CD14-positive monocyte (primary cell): ENCODE measurements at regions not wholly inside any gene's neighbourhood (a gene's known extent, or its start where the extent isn't known, plus 50 kb on each side); places are given as distances from the start of the nearest gene placed in this dataset.

Experiments
- DNase-seq, 3 donors: peaks; one replicate each; pipeline ENCODE4 v3.0.0-alpha.2; 2011 to 2022
- H2AFZ ChIP-seq: 2 replicates; pipeline ENCODE4 v1.6.0; 2012; ENCODE audit warnings: mild to moderate bottlenecking, low read depth, low read length, inconsistent platforms; ENCODE audit not compliant: insufficient read depth, poor library complexity, severe bottlenecking
- H3K27ac ChIP-seq, 2 donors: 1 replicate in 1 of 2; 2 replicates in 1 of 2; pipeline ENCODE4 v1.5.1; 2012 to 2013; ENCODE audit warnings: low read length in 2 of 2, control low read depth in 1 of 2, inconsistent platforms in 1 of 2, low read depth in 1 of 2, mild to moderate bottlenecking in 1 of 2
- H3K27me3 ChIP-seq, 2 donors: one replicate each; pipeline versions ENCODE4 v1.6.0 to v1.6.1; 2011 to 2013; ENCODE audit warnings: low read length in 2 of 2; ENCODE audit not compliant: control insufficient read depth in 2 of 2, insufficient read depth in 2 of 2
- H3K36me3 ChIP-seq, 2 donors: replicated peaks in 1 of 2; 1 replicate in 1 of 2; 2 replicates in 1 of 2; pipeline versions ENCODE4 v1.5.1 to v1.6.1; 2012 to 2013; ENCODE audit warnings: low read length in 2 of 2, control low read depth in 1 of 2, inconsistent platforms in 1 of 2, mild to moderate bottlenecking in 1 of 2; ENCODE audit not compliant: insufficient read depth in 2 of 2, control insufficient read depth in 1 of 2
- H3K4me1 ChIP-seq, 2 donors: 1 replicate in 1 of 2; 2 replicates in 1 of 2; pipeline versions ENCODE4 v1.5.1 to v1.6.1; 2012 to 2013; ENCODE audit warnings: low read length in 2 of 2, control low read depth in 1 of 2, inconsistent platforms in 1 of 2, mild to moderate bottlenecking in 1 of 2, moderate library complexity in 1 of 2; ENCODE audit not compliant: insufficient read depth in 2 of 2, control insufficient read depth in 1 of 2
- H3K4me2 ChIP-seq: replicated peaks from 2 replicates; pipeline ENCODE3; 2012; ENCODE audit warnings: low read length, moderate library complexity, mild to moderate bottlenecking; ENCODE audit not compliant: poor library complexity, severe bottlenecking; ENCODE audit errors: extremely low read depth
- H3K4me3 ChIP-seq, 3 experiments: fragments of 200-600 bp in 1 of 3; sonication (generic) in 1 of 3; replicated peaks in 1 of 3; 1 replicate in 2 of 3; 2 replicates in 1 of 3; pipeline ENCODE4 v1.5.1; 2011 to 2013; ENCODE audit warnings: low read length in 3 of 3, mild to moderate bottlenecking in 3 of 3, control low read depth in 2 of 3, low read depth in 2 of 3, inconsistent platforms in 1 of 3, moderate library complexity in 1 of 3
- H3K79me2 ChIP-seq: 2 replicates; pipeline ENCODE4 v1.6.0; 2012; ENCODE audit warnings: mild to moderate bottlenecking, control low read depth, inconsistent platforms, low read length, moderate library complexity; ENCODE audit not compliant: insufficient read depth
- H3K9ac ChIP-seq: 2 replicates; pipeline ENCODE4 v1.6.0; 2017; ENCODE audit warnings: low read length, mild to moderate bottlenecking; ENCODE audit not compliant: insufficient read depth, poor library complexity, severe bottlenecking
- H3K9me3 ChIP-seq, 2 donors: replicated peaks in 1 of 2; 1 replicate in 1 of 2; 2 replicates in 1 of 2; pipeline versions ENCODE4 v1.5.1 to v1.6.1; 2012 to 2013; ENCODE audit warnings: low read length in 2 of 2, control low read depth in 1 of 2; ENCODE audit not compliant: control insufficient read depth in 1 of 2, insufficient read depth in 1 of 2
- H4K20me1 ChIP-seq: 2 replicates; pipeline ENCODE4 v1.6.0; 2012; ENCODE audit warnings: mild to moderate bottlenecking, low read length, control low read depth, moderate library complexity; ENCODE audit not compliant: insufficient read depth
- H3K27ac Mint-ChIP-seq, 7 donors: one replicate each; pipeline ENCODE4 v1.8.0; 2020; ENCODE audit warnings: mild to moderate bottlenecking in 7 of 7, mixed read lengths in 7 of 7, moderate library complexity in 6 of 7, inconsistent platforms in 2 of 7
- H3K27me3 Mint-ChIP-seq, 3 donors: one replicate each; pipeline ENCODE4 v1.8.0; 2021 to 2022; ENCODE audit warnings: low read depth in 3 of 3, mild to moderate bottlenecking in 3 of 3, mixed read lengths in 3 of 3, moderate library complexity in 3 of 3, inconsistent platforms in 1 of 3
- H3K36me3 Mint-ChIP-seq, 2 donors: one replicate each; pipeline ENCODE4 v1.8.0; 2020; ENCODE audit warnings: mixed read lengths in 2 of 2, inconsistent platforms in 1 of 2, mild to moderate bottlenecking in 1 of 2
- H3K4me1 Mint-ChIP-seq: one replicate; pipeline ENCODE4 v1.8.0; 2020; ENCODE audit warnings: mild to moderate bottlenecking, mixed read lengths
- H3K4me3 Mint-ChIP-seq, 2 donors: one replicate each; pipeline ENCODE4 v1.8.0; 2020; ENCODE audit warnings: mild to moderate bottlenecking in 2 of 2, mixed read lengths in 2 of 2, moderate library complexity in 1 of 2
- H3K9me3 Mint-ChIP-seq, 7 donors: one replicate each; pipeline ENCODE4 v1.8.0; 2020 to 2022; ENCODE audit warnings: mixed read lengths in 7 of 7, mild to moderate bottlenecking in 6 of 7, moderate library complexity in 6 of 7, inconsistent platforms in 2 of 7
- WGBS: methylation state at CpG from one replicate; pipeline ENCODE4 v1.1.5; 2013; ENCODE audit warnings: missing lambda C conversion rate; ENCODE audit not compliant: insufficient coverage; 5-methylcytosine and 5-hydroxymethylcytosine counted together
- intact Hi-C, 2 donors: fragments of 100-400 bp; cut with micrococcal nuclease; formaldehyde crosslinking; loops; one replicate each; pipeline versions ENCODE4 v1.15.0 to v1.15.1; 2023
- TF ChIP-seq, protein P1 (sequence below): fragments of 200-600 bp; IDR thresholded peaks from one replicate; pipeline ENCODE4 v1.8.0; 2022; ENCODE audit warnings: antibody characterized with exemption, mild to moderate bottlenecking

DNA sequence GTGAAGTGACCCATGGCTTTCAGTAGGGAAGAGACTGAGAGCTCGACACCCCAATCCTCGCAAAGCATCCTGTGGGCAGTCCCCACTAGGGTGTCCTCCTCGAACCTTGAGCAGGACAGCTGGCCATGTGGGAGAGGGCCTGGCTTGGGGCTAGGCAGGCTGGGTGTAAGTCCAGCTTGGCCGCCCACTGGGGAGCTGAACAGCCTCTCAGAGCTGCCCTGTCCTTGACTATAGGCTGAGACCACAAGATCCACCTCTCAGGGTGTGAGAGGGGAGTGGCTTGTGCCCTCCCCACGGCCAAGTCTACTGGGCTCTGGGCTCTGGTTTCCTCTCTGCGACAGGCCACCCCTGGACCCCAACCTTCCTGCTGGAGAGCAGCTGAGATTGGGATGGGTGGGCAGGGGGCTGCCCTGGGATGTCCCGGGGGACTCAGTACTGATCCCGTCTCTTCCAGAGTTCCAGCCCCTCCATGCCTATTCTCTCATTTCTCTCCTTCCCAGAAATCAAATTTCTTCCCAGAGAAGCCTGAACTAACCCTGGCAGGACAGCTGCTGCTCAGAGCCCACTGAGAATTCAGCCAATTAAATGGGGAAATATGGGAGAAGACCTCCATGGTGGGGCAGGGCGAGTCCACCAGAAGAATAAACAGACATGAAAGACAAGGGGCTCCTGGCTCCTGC lies 282.9 kb downstream of the PTPRU start:
- Histone ChIP-seq H2AFZ (no peak overlapping the region), H3K27me3 (no peaks in the 10 kb centered on the region), H3K4me2 (no peak overlapping the region), H3K27ac (peak overlapping the region in 1 of 2 donors; percentile 14), H4K20me1 (no peaks in the 10 kb centered on the region), H3K9me3 (no peaks in the 10 kb centered on the region), H3K4me1 (no peaks in the 10 kb centered on the region), H3K9ac (no peak overlapping the region), H3K79me2 (no peaks in the 10 kb centered on the region), H3K4me3 (no peak overlapping the region), H3K36me3 (no peaks in the 10 kb centered on the region)
- Mint-ChIP-seq H3K4me3 (no peak overlapping the region), H3K4me1 (no peaks in the 10 kb centered on the region), H3K27me3 (peaks cover 3 to 6% (median 5%) of the 10 kb centered on the region in 3 donors), H3K27ac (no peak overlapping the region), H3K9me3 (peaks cover 0 to 5% (median 1%) of the 10 kb centered on the region in 7 donors), H3K36me3 (no peaks in the 10 kb centered on the region)
- intact Hi-C loops = no loop called here
- WGBS = 88% methylated on average over 3 of the region's 9 CpGs
- DNase-seq = no peak
- TF ChIP-seq, protein P1, sequence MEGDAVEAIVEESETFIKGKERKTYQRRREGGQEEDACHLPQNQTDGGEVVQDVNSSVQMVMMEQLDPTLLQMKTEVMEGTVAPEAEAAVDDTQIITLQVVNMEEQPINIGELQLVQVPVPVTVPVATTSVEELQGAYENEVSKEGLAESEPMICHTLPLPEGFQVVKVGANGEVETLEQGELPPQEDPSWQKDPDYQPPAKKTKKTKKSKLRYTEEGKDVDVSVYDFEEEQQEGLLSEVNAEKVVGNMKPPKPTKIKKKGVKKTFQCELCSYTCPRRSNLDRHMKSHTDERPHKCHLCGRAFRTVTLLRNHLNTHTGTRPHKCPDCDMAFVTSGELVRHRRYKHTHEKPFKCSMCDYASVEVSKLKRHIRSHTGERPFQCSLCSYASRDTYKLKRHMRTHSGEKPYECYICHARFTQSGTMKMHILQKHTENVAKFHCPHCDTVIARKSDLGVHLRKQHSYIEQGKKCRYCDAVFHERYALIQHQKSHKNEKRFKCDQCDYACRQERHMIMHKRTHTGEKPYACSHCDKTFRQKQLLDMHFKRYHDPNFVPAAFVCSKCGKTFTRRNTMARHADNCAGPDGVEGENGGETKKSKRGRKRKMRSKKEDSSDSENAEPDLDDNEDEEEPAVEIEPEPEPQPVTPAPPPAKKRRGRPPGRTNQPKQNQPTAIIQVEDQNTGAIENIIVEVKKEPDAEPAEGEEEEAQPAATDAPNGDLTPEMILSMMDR = no peak

DNA sequence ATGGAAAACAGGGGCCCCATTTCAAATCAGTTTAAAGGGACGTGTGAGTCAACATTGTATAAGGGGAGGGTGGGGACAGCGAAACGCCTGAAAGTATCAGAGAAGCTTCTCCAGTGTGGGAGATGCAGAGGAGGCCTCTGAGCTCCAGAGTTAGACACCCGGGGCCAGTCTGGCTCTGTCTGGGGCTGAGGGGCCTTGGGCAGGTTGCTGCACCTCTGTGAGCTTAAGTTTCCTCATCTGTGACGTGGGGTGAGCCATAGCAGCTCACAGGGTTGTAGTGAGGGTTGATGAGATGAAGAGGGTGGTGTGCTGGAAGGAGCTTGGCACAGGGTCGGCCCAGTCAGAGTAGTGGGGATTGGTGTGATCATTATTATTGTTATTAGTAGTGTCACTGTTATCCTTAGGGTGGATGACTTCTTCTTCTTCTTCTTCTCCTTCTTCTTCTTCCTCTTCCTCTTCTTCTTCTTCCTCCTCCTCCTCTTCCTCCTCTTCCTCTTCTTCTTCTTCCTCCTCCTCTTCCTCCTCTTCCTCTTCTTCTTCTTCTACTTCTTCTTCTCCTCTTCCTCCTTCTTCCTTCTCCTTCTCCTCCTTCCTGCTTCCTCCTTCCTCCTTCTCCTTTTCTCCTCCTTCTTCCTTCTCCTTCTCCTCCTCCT lies 282.0 kb downstream of the PTPRU start:
- no peaks in the 10 kb centered on the region for H3K27me3 ChIP-seq
- no peaks in the 10 kb centered on the region for H3K79me2 ChIP-seq
- no peaks in the 10 kb centered on the region for H3K4me1 ChIP-seq
- no peaks in the 10 kb centered on the region for H3K4me1 Mint-ChIP-seq
- no peak for DNase-seq
- no peak overlapping the region for H3K27ac Mint-ChIP-seq
- no peak overlapping the region for H3K4me2 ChIP-seq
- no peak overlapping the region for H2AFZ ChIP-seq
- WGBS = 81% methylated on average over 5 of the region's 6 CpGs
- H3K27ac ChIP-seq = no peak overlapping the region
- no peaks in the 10 kb centered on the region for H3K36me3 Mint-ChIP-seq
- H3K36me3 ChIP-seq = no peaks in the 10 kb centered on the region
- peaks cover 0 to 5% (median 1%) of the 10 kb centered on the region in 7 donors for H3K9me3 Mint-ChIP-seq
- peaks cover 3 to 5% (median 4%) of the 10 kb centered on the region in 3 donors for H3K27me3 Mint-ChIP-seq
- H3K9me3 ChIP-seq = no peaks in the 10 kb centered on the region
- no peak overlapping the region for H3K4me3 Mint-ChIP-seq
- intact Hi-C loops = no loop called here
- no peaks in the 10 kb centered on the region for H4K20me1 ChIP-seq
- TF ChIP-seq, protein P1 = no peak
- H3K4me3 ChIP-seq = no peak overlapping the region
- H3K9ac ChIP-seq = no peak overlapping the region
